GM12891 (cell line): ENCODE measurements at regions not wholly inside any gene's neighbourhood (a gene's known extent, or its start where the extent isn't known, plus 50 kb on each side); places are given as distances from the start of the nearest gene placed in this dataset.

Source experiments
- DNase-seq: peaks from one replicate; pipeline ENCODE4 v3.0.0; 2011; ENCODE audit warnings: low spot score; ENCODE audit not compliant: insufficient read length
- FAIRE-seq: peaks from 2 replicates; lab custom pipeline; 2011; peaks lifted over from hg19 to GRCh38; lab: Jason Lieb, UNC
- PAX5 ChIP-seq: IDR thresholded peaks from 2 replicates; pipeline ENCODE4 v1.6.1; 2011; ENCODE audit warnings: low read length, moderate library complexity, mild to moderate bottlenecking; ENCODE audit not compliant: insufficient read depth, severe bottlenecking
- POLR2A ChIP-seq: IDR thresholded peaks from 2 replicates; pipeline ENCODE4 v1.6.1; 2011; ENCODE audit warnings: low read depth, low read length, control low read depth
- POLR2AphosphoS5 ChIP-seq: IDR thresholded peaks from 2 replicates; pipeline ENCODE4 v1.6.1; 2011; ENCODE audit warnings: low read depth, low read length, control low read depth
- POU2F2 ChIP-seq: IDR thresholded peaks from 2 replicates; pipeline ENCODE4 v1.6.1; 2011; ENCODE audit warnings: low read depth, mild to moderate bottlenecking, control low read depth, low read length, moderate library complexity
- SPI1 ChIP-seq: IDR thresholded peaks from 2 replicates; pipeline ENCODE4 v1.6.1; 2011; ENCODE audit warnings: low read depth, low read length, control low read depth
- TAF1 ChIP-seq: IDR thresholded peaks from 2 replicates; pipeline ENCODE4 v1.6.1; 2011; ENCODE audit warnings: low read depth, low read length, control low read depth

GRCh38 chr6:15986027-15986629, 142.8 kb upstream of the MYLIP start:
- TF ChIP-seq TAF1 (no peak), POLR2AphosphoS5 (no peak), PAX5 (no peak), POLR2A (no peak), POU2F2 (no peak), SPI1 (no peak)
- DNase-seq (no peak), FAIRE-seq (peak; percentile 23)

DNA sequence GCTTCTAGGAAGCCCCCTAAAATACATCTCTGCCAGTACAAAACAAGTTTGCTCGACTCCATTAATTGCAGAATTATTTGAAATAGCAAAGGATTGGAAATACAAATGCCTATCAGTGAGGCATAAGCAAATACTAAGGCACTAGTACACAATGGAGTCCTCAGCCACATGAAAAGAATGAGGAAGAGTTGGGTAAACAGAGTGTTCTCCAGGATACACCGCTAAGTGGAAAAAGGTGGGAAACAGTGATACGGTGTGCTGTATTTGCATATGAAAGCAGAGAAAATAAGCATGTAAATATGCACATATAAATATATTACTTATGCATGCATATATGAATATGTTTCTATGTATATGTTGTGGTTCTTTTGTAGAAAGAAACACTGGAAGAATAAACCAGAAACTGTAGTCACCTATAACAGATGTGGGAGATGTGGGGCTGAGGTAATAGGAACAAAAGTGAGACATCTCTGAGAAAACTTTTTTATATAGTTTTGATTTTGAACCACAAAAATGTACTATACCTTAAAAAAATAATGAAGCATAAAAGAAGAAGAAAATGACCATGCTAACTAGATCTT, 143.4 kb upstream of the MYLIP start:
- TF ChIP-seq POLR2AphosphoS5 (no peak), SPI1 (no peak), PAX5 (no peak), TAF1 (no peak)
- FAIRE-seq (no peak), DNase-seq (no peak)

DNA sequence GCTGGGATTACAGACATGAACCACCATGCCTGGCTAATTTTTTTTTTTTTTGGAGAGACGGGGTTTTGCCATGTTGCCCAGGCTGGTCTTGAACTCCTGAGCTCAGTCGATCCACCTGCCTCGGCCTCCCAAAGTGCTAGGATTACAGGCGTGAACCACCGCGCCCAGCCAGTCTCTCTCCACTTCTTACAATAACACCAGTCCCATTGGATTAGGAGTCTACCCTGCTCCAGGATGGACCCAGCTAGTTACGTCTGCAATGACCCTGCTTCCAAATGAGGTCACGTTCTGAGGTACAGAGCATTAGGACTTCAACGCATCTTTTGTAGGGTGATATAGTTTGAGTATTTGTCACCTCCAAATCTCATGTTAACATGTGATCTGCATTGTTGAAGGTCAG, 146.9 kb upstream of the MYLIP start:
- TF ChIP-seq POU2F2, result no peak
- TF ChIP-seq POLR2AphosphoS5, result no peak
- TF ChIP-seq POLR2A, result no peak
- no peak for TF ChIP-seq SPI1
- TF ChIP-seq TAF1, result no peak
- no peak for TF ChIP-seq PAX5
- peak; percentile 47 for FAIRE-seq
- no peak for DNase-seq

GRCh38 chr6:15980801-15981200, 148.1 kb upstream of the MYLIP start:
- no peak for FAIRE-seq
- TF ChIP-seq POU2F2 (no peak), TAF1 (no peak), SPI1 (no peak), POLR2AphosphoS5 (no peak)
- no peak for DNase-seq

- DNase-seq (no peak), FAIRE-seq (no peak)
- no peak for TF ChIP-seq TAF1
- no peak for TF ChIP-seq POLR2AphosphoS5
- no peak for TF ChIP-seq POLR2A
- no peak for TF ChIP-seq POU2F2
- no peak for TF ChIP-seq SPI1
- TF ChIP-seq PAX5, result no peak
Measured at GRCh38 chr6:15978426-15978825, 150.5 kb upstream of the MYLIP start.

DNA sequence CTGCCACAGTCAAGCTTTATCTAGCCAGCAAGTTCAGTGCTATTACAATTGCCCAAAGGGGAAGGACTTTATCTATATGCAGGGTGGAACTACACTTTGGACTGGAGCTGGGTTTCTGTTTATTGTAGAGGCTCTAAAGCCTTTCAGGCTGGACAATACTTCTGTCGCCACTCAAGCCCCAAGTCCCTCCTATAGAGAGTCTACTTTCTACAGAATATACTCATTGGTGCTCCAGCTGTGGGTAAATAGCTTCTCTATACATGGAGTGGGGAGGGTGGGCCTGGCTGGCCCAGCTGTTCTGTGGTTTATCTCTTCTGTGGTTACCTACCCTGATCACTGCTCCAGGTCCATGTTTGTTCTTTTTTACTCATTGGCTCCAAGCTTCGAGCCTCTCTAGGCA, 151.8 kb upstream of the MYLIP start:
- FAIRE-seq (no peak), DNase-seq (no peak)
- TF ChIP-seq POLR2AphosphoS5 (no peak), PAX5 (no peak), POU2F2 (no peak), POLR2A (no peak), TAF1 (no peak), SPI1 (no peak)

- no peak for DNase-seq
- FAIRE-seq, result no peak
- TF ChIP-seq POU2F2 (no peak), POLR2AphosphoS5 (no peak), TAF1 (no peak), SPI1 (no peak), PAX5 (no peak), POLR2A (no peak)
Measured at GRCh38 chr6:15974817-15975216, 154.1 kb upstream of the MYLIP start.

DNA sequence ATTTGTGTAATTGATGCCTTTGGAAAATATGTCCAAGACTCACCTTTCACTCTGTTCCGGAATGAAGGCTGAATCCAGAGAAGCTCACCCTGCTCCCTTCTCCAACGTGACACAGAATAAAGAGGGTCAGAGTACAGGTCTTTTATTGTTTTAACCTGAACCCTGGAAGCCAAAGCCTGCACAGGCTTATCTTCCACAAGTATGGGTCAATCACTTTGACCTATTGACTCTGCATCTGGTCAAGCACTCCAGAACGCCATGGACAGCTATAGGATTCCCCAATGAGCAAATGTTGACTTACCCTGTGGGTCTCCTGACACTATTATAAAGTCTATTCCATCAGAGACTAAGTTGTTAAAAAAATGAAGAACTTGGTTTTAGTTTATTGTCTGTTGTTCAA, 158.4 kb upstream of the MYLIP start:
- FAIRE-seq (no peak), DNase-seq (no peak)
- TF ChIP-seq POLR2A (no peak), POU2F2 (no peak), TAF1 (no peak), PAX5 (no peak), POLR2AphosphoS5 (no peak), SPI1 (no peak)

DNA sequence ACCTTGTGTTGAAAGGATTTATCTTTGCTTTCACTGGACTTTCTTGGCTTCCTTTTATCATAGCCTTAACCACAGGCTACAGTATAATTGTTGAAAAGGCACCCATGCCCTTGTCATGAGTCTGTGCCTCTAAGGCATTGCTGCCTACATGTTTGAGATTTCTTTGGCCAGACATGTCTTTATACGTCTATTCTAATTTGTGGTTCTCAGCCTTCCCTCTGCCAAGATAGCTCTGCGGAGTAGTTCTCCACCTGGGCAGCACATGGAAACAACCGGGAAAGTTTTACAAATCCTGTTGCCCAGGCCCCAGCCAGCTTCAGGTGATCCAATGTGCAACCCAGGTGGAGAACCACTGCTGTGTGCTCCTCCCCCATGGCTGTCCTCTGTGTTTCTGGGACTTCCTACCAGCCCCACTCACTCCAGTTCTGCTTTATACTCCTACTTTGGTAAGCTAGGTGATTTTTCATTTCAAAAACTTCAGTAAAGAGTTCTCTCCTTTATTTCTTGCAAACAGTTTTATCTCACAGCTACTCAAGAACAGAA, 159.6 kb upstream of the MYLIP start:
- no peak for DNase-seq
- no peak for FAIRE-seq
- TF ChIP-seq PAX5 (no peak), SPI1 (no peak), POU2F2 (no peak), POLR2A (no peak), TAF1 (no peak), POLR2AphosphoS5 (no peak)

DNA sequence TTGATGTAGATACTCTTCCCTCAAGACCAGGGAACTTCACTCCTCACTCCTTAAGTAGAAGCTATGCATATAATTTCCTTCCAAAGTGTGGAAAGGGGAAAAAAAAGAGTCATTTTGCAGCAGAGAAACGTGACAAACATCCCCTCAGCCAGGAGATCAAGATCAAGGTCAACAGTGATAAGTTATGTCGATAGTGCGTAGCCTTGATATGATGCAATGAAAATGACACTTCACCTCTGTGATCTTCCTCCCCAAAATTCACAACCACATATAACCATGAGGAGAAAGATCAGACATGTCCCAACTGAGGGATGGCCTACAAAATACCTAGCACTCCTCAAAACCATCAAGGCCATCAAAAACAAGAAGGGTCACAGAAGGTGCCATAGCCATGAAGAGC, 160.4 kb upstream of the MYLIP start:
- FAIRE-seq (no peak), DNase-seq (no peak)
- no peak for TF ChIP-seq TAF1
- no peak for TF ChIP-seq POU2F2
- TF ChIP-seq SPI1, result no peak
- TF ChIP-seq PAX5, result no peak
- no peak for TF ChIP-seq POLR2AphosphoS5
- no peak for TF ChIP-seq POLR2A
